ENCODE measurements at regions not wholly inside any gene's neighbourhood (a gene's known extent, or its start where the extent isn't known, plus 50 kb on each side); places are given as distances from the start of the nearest gene placed in this dataset.
"Not testable (repeated sequence)": the region's sequence is repeated elsewhere in the genome, so short reads cannot be mapped to it uniquely, and the experiment has no call there.

- TF ChIP-seq, protein P1, sequence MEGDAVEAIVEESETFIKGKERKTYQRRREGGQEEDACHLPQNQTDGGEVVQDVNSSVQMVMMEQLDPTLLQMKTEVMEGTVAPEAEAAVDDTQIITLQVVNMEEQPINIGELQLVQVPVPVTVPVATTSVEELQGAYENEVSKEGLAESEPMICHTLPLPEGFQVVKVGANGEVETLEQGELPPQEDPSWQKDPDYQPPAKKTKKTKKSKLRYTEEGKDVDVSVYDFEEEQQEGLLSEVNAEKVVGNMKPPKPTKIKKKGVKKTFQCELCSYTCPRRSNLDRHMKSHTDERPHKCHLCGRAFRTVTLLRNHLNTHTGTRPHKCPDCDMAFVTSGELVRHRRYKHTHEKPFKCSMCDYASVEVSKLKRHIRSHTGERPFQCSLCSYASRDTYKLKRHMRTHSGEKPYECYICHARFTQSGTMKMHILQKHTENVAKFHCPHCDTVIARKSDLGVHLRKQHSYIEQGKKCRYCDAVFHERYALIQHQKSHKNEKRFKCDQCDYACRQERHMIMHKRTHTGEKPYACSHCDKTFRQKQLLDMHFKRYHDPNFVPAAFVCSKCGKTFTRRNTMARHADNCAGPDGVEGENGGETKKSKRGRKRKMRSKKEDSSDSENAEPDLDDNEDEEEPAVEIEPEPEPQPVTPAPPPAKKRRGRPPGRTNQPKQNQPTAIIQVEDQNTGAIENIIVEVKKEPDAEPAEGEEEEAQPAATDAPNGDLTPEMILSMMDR (conservative IDR thresholded peaks at IDR 0.05; ENCODE audit: low read length) = not testable (repeated sequence)
- not testable (repeated sequence) for TF ChIP-seq EZH2phosphoT487 (IDR thresholded peaks at IDR 0.05; ENCODE audit: borderline replicate concordance, low read depth, low read length)
Observed at GRCh38 chr2:210787831-210788230, 231.4 kb downstream of the CPS1 start.
